ENCODE measurements at regions not wholly inside any gene's neighbourhood (a gene's known extent, or its start where the extent isn't known, plus 50 kb on each side); places are given as distances from the start of the nearest gene placed in this dataset.
"Not testable (repeated sequence)": the region's sequence is repeated elsewhere in the genome, so short reads cannot be mapped to it uniquely, and the experiment has no call there.

DNA sequence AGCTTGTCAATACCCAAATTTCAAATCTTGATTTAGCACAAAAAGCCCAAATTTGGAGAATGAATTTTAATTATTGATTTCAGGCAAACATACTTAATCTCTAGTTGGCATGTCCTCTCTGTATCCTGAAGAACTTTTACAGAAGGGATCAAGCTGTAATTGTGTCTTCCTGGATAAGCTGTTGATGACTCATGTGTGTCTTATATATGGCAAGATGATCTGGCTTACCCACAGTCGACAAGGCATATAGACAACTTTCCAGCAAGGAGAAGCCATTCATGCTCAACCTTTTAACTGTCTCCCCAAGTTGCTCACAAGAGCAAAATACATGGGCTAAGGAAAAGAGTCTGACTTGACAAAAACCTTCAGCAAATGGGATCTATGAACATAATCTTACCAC is 112.5 kb upstream of the SLCO6A1 start:
- no peak for DNase-seq (ENCODE audit: low spot score in 2 of 2)
- no peak for FAIRE-seq

DNA sequence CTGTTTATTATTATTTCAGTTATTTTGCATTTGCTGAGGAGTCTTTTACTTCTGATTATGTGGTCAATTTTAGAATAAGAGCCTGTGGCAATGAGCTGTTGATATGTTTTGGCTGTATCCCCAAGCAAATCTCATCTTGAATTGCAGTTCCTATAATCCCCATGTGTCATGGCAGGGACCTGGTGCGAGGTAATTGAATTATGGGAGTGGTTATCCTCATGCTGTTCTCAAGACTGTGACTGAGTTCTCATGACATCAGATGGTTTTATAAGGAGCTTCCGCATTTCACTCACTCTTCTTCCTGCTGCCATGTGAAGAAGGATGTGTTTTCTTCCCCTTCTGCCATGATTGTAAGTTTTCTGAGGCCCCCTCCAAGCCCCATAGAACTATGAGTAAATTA is 114.9 kb upstream of the SLCO6A1 start:
- FAIRE-seq, result no peak
- DNase-seq (ENCODE audit: low spot score in 2 of 2), result no peak

DNA sequence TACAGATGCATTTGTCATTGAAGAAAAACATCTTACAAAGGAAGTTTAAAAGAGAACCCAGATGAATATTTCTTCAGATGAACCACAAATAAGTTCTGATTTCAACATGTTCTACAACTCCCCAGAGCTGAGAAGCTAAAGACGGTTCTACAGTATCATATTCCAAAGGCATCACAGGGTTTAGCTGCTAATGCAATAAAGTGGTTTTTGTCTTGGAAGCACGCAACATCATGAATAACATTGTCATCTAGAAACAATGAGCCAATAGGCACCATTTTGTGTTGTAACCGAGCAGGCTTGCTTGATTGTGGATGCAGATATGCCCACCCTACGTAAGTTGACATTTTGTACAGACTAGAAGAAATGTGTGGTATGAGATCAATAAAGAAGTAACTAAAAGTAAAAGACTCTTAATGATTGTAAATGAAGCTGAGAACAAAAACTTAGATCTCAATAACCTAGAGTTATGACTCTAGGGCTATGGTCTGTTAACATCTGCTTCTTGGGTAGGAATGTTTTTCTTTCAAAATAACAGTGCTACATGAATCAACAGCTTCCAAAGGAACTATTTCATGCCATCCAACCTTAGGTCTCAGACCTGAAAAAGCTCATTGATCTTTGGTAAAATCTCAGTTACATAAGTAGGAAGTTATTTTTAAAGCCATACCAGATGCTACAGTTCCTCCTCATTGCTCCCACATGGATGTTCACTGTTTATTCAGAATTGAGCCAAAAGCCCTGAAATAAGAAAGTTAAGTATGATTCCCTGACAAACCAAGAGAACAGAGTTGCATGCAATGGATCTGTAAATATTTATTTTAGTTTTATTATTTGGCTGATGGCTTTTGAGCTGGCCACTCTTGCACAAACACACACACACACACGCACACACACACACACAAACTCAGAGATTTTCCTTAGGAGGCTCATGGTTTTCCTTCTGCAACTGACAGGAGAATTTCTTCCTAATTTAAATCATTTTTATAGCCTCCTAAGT is 118.7 kb upstream of the SLCO6A1 start:
- DNase-seq (ENCODE audit: low spot score in 2 of 2) (no peak), FAIRE-seq (no peak)

DNA sequence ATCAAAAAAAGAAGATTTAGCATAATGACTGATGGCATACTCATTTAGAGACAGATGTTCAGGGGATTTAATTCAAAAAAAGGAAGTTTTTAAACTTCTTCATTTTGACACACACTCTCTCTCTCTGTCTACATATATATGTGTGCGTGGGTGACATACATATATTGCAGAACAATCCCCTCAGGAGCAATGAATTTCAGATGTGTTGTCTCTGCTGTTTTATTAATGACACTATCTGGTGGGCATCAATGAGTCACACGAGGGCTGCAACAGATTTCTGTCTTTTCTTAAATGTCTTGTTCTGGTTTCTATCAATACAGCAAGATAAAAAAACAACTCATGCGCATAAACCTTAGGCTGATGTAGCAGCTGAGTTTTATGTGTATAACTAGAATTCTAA is 123.5 kb upstream of the SLCO6A1 start:
- DNase-seq (ENCODE audit: low spot score in 2 of 2), result no peak
- no peak for FAIRE-seq

DNA sequence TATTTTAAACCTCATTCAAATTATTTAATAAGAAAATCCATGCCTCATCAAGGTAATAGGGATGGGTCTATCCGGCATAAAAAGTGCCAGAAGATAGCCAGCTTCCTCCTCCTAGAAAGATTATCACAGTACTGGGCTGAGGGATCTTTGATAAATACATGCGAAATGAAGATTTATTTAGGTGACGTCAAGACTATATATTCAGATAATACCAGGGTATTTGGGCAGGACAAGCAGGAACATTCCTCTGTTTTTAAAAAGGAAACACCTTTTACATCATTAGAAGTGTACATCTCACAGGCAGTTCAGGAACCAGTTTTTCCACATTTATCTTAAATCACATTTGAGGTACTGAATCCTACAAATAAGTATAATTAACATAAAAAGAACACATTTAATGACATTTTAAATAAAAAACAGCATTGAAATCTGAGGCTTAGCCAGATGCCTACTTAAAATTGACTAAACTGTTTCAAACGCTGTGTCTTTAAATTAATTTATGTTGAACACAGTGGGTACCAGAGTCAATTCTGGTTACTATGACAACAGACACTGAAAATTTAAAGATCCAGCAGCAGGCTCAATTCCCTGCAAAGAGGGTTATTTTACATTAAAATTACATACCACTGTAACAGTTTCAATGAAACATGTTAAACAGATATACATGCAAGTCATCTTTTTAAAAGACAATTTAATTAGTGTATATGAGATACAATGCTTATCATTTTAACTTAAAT is 124.7 kb upstream of the SLCO6A1 start:
- no peak for DNase-seq (ENCODE audit: low spot score in 2 of 2)

DNA sequence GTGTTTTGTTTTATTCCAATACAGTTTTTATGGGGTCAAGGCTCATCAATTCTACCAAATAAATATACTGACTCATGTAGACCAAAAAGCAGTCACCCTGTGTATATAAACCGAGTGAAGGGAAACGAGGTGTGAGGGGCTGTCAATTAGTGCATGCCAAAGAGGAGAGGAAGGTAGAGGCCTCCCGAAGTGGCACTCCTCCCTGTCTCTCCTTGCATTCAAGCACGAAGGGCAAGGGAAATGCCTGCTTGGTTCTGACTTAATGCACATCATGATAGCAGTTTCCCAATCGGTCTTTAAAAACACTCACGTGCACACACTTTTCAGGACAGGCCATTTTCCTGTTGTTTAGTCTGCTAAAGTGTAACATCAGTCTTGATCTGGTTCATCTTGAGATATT is 125.6 kb upstream of the SLCO6A1 start:
- DNase-seq (ENCODE audit: low spot score in 2 of 2) (no peak), FAIRE-seq (no peak)

More for the DNA sequence above, 124.7 kb upstream of the SLCO6A1 start:
- no peak for FAIRE-seq

DNA sequence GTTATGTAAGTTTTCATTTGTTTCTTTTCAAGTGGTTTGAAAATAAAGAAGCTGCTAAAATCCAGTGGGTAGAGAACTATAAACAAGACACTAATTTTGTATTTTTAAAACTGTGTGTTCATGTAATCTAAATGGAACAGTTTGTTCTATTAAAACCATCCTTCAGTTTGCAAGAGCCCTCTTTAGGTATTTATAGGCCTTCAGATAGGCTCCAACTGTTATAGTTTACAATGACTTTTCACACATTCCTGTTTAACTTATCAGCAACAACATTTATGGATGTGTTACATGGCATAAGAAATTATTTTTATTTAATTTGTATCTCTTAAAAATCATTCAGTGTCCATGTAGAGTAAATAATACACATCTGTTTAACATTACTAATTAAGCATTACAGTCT is 126.7 kb upstream of the SLCO6A1 start:
- FAIRE-seq (no peak), DNase-seq (ENCODE audit: low spot score in 2 of 2) (no peak)

DNA sequence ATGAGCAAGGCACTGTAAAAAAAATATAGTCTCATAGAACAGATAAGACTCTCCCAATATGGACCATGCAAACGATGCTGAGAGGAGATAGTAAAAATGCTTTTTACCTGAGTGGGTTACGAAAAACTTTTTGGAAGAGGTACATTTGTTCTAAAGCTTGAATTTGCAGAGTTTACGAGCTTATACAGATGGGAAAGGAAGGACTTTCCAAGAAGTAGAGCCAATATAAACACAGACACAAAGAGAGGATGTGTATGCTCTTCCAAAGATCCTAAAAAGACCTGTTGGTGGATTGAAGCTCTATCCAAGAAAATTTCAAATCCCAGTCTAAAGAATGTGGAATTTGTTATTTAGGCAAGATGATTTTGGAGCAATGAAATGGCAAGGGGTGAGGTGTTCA is 127.1 kb upstream of the SLCO6A1 start:
- FAIRE-seq (no peak), DNase-seq (ENCODE audit: low spot score in 2 of 2) (no peak)

DNA sequence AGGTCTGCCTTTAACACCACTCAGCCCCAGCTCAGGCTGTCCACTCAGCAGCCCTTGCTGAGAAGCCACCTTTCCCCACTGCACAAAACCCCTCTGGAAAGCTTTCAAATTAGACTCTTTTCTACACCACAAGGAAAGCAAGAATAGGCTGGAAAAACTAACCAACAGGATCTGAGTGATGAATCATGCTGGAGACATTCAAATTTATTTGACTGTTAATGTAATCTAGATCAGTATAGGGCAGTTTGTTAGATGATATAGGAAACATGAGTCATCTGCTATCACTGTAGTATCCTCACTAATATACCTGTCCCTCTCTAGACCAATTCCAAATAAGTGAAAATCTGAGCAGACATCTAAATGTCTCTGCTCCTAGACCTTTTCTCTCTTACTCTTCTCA is 127.8 kb upstream of the PAM start:
- FAIRE-seq, result no peak
- DNase-seq (ENCODE audit: low spot score in 2 of 2), result no peak

DNA sequence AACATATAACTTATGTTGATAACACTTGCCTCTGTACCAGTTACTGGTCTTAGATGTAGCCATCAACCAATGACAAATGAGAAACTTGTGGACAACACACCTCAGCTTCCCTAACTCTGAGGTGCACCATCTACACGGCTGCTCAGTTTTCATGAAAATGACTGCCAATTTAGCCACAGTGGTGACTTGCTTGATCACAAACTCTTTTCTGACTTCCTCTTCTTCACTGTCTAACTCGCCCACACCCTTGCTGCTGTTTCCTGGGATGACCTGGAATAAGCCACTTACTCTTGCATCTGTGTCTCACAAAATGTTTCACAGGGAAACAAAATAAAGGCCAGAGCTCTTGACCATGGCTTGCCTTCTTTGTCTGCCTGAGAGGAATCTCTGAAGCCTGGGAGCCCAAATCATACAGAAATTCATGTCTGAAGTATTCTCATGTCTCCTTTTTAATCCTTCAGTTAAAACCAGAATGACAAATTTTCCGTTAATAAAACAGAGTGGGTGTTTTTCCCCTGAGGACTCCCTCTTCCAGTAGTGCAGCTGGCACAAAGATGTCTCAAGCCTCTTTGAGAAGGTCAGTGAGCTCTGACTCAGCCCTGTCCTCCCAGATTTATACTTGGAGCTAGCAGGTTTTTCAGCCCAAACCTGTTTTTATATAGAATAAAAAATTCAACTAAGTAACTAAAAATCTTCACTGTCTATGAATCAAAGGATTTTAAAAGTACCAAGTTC is 126.5 kb upstream of the PAM start:
- FAIRE-seq (no peak), DNase-seq (ENCODE audit: low spot score in 2 of 2) (no peak)

DNA sequence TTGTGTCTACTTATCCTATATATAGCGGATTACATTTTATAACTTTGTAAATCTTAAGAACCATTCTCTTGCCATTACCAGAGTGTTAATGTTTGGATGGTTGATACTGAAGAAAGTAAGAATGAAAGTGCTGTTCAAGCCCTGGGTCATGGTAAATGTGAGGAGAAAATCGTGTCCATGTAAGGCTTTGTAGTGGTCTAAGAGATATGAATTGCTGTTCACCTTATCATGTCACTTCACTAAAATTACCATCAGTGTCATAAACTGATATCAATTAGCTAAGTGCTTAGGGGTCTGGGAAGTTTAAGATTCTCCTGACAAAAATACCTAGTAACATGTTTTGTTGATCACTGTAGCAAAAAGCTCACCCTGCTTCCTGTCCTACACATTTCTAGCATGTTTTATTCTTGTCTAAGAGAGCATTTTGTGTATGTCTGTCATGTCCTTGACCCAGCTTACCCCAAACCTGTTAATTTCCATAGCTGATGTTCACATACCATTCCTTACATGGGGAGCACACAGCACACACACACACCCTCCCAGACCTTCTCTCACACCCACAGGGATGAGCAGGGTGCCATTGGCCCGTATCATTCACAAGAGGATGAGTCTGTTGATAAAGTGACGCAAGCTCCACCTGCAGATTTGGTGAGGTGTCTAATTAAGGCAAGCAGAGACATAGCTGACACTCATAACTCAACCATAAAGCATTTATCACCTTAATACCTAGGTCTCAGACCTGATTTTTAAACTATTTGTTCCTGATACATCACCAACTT is 125.1 kb upstream of the PAM start:
- no peak for DNase-seq (ENCODE audit: low spot score in 2 of 2)
- FAIRE-seq, result no peak

DNA sequence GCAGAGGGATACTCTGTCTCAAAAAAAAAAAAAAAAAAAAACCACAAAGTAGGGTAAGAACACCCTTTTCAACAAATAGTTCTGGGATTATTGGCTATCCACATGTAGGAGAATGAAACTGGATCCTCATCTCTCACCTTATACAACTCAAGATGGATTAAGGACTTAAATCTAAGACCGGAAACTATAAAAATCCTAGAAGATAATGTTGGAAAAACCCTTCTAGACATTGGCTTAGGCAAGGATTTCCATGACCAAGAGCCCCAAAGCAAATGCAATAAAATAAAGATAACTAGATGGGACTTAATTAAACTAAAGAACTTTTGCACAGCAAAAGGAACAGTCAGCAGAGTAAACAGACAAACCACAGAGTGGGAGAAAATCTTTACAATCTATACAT is 119.7 kb upstream of the PAM start:
- FAIRE-seq, result not testable (repeated sequence)

DNA sequence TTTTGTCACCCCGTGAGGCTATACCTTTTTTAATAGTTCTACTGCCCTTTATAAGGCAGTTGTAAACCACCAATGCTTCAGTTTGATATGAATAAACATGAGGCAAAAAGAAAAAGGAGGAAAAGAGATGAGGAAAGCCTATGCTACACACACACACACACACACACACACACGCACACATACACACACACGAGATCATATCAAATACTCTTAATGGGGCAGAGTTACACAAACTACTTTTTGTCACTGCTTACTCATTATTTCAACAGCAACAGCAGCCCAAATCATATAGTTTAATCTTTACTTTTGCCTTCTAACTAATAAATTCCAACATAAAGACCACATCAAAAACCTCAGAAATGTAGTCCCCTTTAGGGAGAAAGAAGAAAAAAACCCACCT is 116.8 kb upstream of the PAM start:
- DNase-seq (ENCODE audit: low spot score in 2 of 2) (no peak), FAIRE-seq (no peak)

More for the DNA sequence above, 119.7 kb upstream of the PAM start:
- not testable (repeated sequence) for DNase-seq (ENCODE audit: low spot score in 2 of 2)

DNA sequence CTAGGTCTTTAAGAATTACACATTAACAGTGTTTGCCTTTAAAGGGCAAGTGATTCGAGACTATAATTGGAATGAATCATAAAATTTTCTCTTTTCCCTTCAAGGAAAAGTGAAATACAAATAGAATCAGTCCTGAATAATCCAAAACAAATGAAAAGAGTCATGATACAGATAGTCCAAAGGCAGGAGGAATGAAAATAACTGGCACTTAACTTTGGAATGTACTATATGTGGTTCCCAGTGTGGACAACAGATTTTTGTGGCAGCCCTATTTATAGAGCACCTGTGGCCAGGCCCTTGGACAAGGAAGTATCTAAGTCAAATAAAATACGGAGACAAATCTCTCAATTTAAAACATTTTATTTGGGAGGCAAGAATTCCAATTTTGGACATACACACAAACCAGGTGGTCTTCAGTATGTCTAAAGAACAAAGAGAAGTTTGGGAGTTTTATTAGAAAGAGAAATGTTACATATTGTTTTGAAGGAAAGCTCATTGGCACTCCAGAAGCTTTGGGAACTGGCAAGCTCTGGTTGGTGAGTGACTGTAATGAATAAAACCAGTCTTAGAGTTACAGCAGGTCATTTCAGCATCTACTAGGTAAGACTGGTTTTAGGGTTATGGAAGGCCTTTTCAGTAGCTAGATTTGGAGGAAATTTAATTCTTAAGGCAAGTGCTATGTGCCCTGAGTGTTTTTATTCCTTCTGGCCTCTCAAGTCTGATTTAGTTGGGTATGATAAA is 116.0 kb upstream of the PAM start:
- no peak for DNase-seq (ENCODE audit: low spot score in 2 of 2)
- FAIRE-seq, result no peak

DNA sequence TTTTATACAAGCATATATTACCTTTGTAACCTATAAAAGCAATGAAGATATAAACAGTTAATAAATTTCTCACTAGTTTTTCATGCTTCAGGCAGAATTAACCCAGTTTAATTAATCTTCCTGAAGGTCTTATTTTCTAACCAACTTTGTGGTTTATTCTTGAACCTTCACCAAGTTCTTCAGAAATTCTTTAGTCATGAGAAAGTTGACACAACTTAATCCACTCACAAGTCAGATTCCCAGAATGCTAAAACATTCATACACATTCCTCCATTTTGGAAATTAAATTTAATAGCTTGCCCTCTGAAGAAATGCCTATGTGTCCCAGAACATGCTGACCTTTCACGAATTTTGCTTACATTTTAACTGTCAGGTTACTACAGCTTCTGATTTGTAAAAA is 105.4 kb upstream of the PAM start:
- FAIRE-seq (no peak), DNase-seq (ENCODE audit: low spot score in 2 of 2) (no peak)

DNA sequence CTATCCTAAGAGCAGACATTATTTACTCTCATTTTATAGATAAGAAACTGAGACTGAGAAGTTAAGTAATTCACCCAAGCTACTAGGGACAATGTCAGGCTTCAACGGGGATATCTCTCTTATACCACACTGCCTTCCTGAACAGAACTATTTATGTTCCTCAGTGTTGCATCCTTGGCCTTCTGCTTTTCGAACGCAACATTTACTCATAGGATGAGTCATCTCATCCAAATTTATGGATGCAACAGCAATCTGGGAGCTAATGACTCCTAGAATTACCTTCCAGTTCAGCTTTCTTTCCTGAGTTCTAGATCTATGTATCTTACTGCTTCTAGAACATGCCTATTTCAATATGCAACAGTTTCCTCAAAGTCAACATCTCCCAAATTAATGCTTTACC is 103.6 kb upstream of the PAM start:
- no peak for DNase-seq (ENCODE audit: low spot score in 2 of 2)
- no peak for FAIRE-seq

DNA sequence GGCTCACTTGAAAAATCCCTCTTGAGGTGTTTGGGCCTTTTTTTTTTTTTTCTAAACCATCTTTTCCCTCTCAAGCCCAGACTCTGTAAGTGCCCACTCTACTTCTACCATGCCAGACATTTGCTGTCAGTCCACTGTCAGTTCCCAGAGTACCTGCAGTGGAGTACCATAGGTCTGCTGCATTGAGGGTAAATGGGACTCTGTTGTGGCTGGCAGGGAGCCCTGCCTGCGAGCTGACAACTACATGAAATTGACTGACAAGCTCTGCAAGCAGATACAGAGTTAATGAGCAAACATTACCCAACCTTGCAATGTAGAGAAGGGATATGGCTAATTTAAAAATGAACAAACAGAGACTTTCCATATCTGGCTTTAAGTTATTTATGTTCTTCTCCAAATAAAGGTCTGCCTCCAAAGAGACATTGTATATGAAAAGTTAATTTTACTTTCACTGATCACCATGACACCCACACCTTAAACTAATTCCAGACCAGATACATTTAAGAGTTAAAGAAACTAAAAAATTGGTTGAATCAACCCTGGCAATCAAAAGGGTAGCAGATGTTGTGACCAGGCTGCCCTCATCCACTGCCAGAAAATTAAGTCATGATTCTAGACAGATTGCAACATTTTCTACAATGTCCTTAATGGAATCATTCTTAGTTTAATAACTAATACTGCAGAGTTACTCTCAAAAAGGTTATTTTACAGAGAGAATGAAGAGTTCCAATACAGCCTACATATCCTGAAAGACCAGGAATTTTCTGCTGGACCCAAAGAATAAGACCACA is 100.4 kb upstream of the PAM start:
- DNase-seq (ENCODE audit: low spot score in 2 of 2) (no peak), FAIRE-seq (no peak)

DNA sequence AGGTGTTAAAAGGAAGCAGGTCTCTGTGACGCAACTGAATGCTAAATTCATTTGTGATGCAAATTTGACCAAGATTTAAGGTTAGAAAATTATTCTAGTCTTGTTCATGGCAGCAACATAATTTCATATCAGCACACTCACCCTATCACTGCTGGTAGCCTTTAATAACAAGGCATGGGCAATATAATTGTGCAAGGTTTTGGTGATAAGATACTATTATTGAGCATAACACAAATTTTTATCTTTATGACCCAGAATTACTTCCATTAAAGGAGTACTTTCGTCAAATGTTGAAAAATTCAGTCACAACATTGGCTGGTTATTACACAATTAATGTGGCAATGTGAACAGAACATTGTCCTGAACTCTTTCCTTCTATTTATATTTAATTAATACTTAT is 96.0 kb upstream of the PAM start:
- no peak for FAIRE-seq
- DNase-seq (ENCODE audit: low spot score in 2 of 2), result no peak

DNA sequence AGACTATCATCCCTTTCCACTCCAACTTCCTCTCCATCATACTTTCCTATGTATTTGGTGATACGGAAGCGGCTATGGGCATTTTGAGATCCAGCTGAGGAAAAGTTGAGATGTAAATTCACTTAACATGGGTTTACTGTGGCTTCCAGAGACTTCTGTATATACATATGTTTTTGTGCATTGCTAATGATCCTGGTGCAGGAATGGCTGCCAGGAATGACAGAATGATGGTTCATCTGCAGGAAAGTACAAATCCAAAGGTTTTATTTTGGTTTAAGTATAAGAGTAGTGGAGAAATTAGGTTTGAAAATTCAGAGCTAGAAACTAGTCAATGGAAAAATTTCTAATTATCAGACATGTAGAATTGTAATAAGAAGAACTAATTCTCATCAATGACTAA is 95.0 kb upstream of the PAM start:
- FAIRE-seq, result no peak

More for the DNA sequence above, 95.0 kb upstream of the PAM start:
- no peak for DNase-seq (ENCODE audit: low spot score in 2 of 2)

Data from frontal cortex (tissue), 3 donors.